ENCODE measurements at regions not wholly inside any gene's neighbourhood (a gene's known extent, or its start where the extent isn't known, plus 50 kb on each side); places are given as distances from the start of the nearest gene placed in this dataset.

DNA sequence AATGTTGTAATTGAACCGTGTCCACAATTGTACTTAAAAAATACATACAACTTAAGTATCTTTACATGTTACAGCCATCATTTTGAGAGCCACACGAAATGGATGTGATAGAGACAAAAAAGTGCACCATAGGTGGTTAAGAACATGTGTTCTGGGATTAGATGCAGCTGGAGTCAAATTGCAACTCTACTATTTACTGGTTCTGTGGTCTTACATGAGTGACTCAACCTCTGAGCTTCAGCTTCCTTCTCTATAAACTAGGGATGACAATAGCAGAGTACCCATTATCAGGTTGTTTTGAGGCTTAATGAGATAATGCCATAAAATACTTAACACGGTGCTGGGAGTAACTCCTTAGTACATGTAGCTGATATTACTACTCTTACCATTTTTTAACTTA is 130.4 kb downstream of the IDS start:
- Histone ChIP-seq H3K27ac (ENCODE audit: low read depth, low read length) (no peak overlapping the region), H3K36me3 (ENCODE audit: control insufficient read depth, low read length) (no peaks in the 10 kb centered on the region), H4K20me1 (ENCODE audit: control insufficient read depth, insufficient read depth, low read depth, low read length) (no peaks in the 10 kb centered on the region), H3K4me3 (ENCODE audit: low read length) (no peak overlapping the region), H3K4me2 (ENCODE audit: low read length) (no peak overlapping the region), H3K9me2 (replicated peaks; ENCODE audit: control insufficient read depth, low read length) (no peaks in the 10 kb centered on the region), H3F3A (ENCODE audit: control insufficient read depth, insufficient read depth) (no peaks in the 10 kb centered on the region), H3K27me3 (ENCODE audit: control insufficient read depth, low read length) (no peaks in the 10 kb centered on the region), H3K4me1 (ENCODE audit: control insufficient read depth, low read length) (no peaks in the 10 kb centered on the region), H3K79me2 (ENCODE audit: control insufficient read depth, low read length) (no peaks in the 10 kb centered on the region), H3K9me3 (ENCODE audit: control insufficient read depth, insufficient read depth, low read length) (no peaks in the 10 kb centered on the region)
- no peak for TF ChIP-seq EZH2phosphoT487 (IDR thresholded peaks at IDR 0.05; ENCODE audit: borderline replicate concordance, low read length)

DNA sequence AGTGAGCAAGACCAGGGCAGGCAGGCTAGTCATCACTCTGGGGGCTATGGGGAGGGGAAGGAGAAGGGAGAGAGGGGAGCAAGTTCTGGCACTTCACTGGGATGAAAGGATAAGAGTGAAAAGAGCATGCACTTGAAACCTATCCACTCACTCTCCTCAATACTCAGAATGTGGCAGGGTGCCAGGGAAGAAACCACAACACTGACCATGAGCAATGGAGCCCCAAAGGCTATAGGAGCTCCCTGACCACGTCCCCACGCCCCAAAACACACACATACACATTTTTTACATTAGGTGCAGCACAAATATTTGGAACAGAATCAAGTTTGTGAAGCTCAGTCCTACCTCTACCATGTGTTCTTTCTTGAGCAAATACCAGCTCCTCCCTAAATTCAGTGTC is 132.2 kb downstream of the IDS start:
- Histone ChIP-seq H3K4me2 (ENCODE audit: low read length) (no peak overlapping the region), H3K27ac (ENCODE audit: low read depth, low read length) (no peak overlapping the region), H3K9me2 (replicated peaks; ENCODE audit: control insufficient read depth, low read length) (no peaks in the 10 kb centered on the region), H3K79me2 (ENCODE audit: control insufficient read depth, low read length) (no peaks in the 10 kb centered on the region), H3F3A (ENCODE audit: control insufficient read depth, insufficient read depth) (no peaks in the 10 kb centered on the region), H4K20me1 (ENCODE audit: control insufficient read depth, insufficient read depth, low read depth, low read length) (no peaks in the 10 kb centered on the region), H3K27me3 (ENCODE audit: control insufficient read depth, low read length) (no peaks in the 10 kb centered on the region), H3K36me3 (ENCODE audit: control insufficient read depth, low read length) (no peaks in the 10 kb centered on the region), H3K9me3 (ENCODE audit: control insufficient read depth, insufficient read depth, low read length) (no peaks in the 10 kb centered on the region), H3K4me1 (ENCODE audit: control insufficient read depth, low read length) (no peaks in the 10 kb centered on the region), H3K4me3 (ENCODE audit: low read length) (no peak overlapping the region)
- no peak for TF ChIP-seq EZH2phosphoT487 (IDR thresholded peaks at IDR 0.05; ENCODE audit: borderline replicate concordance, low read length)
- TF ChIP-seq, protein P1, sequence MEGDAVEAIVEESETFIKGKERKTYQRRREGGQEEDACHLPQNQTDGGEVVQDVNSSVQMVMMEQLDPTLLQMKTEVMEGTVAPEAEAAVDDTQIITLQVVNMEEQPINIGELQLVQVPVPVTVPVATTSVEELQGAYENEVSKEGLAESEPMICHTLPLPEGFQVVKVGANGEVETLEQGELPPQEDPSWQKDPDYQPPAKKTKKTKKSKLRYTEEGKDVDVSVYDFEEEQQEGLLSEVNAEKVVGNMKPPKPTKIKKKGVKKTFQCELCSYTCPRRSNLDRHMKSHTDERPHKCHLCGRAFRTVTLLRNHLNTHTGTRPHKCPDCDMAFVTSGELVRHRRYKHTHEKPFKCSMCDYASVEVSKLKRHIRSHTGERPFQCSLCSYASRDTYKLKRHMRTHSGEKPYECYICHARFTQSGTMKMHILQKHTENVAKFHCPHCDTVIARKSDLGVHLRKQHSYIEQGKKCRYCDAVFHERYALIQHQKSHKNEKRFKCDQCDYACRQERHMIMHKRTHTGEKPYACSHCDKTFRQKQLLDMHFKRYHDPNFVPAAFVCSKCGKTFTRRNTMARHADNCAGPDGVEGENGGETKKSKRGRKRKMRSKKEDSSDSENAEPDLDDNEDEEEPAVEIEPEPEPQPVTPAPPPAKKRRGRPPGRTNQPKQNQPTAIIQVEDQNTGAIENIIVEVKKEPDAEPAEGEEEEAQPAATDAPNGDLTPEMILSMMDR (IDR thresholded peaks at IDR 0.05; ENCODE audit: low read depth, low read length, poor library complexity, severe bottlenecking), result no peak

- Histone ChIP-seq H3K27ac (ENCODE audit: low read depth, low read length) (no peak overlapping the region), H3K4me2 (ENCODE audit: low read length) (no peak overlapping the region), H3K79me2 (ENCODE audit: control insufficient read depth, low read length) (no peaks in the 10 kb centered on the region), H4K20me1 (ENCODE audit: control insufficient read depth, insufficient read depth, low read depth, low read length) (no peaks in the 10 kb centered on the region), H3K36me3 (ENCODE audit: control insufficient read depth, low read length) (no peaks in the 10 kb centered on the region), H3K27me3 (ENCODE audit: control insufficient read depth, low read length) (no peaks in the 10 kb centered on the region), H3K9me2 (replicated peaks; ENCODE audit: control insufficient read depth, low read length) (no peaks in the 10 kb centered on the region), H3K4me3 (ENCODE audit: low read length) (no peak overlapping the region), H3K9me3 (ENCODE audit: control insufficient read depth, insufficient read depth, low read length) (no peaks in the 10 kb centered on the region), H3F3A (ENCODE audit: control insufficient read depth, insufficient read depth) (no peaks in the 10 kb centered on the region), H3K4me1 (ENCODE audit: control insufficient read depth, low read length) (no peaks in the 10 kb centered on the region)
- TF ChIP-seq EZH2phosphoT487 (IDR thresholded peaks at IDR 0.05; ENCODE audit: borderline replicate concordance, low read length), result no peak
- TF ChIP-seq, protein P1 (IDR thresholded peaks at IDR 0.05; ENCODE audit: low read depth, low read length, poor library complexity, severe bottlenecking), result no peak
Measured at GRCh38 chrX:149371986-149372385, 133.1 kb downstream of the IDS start.

DNA sequence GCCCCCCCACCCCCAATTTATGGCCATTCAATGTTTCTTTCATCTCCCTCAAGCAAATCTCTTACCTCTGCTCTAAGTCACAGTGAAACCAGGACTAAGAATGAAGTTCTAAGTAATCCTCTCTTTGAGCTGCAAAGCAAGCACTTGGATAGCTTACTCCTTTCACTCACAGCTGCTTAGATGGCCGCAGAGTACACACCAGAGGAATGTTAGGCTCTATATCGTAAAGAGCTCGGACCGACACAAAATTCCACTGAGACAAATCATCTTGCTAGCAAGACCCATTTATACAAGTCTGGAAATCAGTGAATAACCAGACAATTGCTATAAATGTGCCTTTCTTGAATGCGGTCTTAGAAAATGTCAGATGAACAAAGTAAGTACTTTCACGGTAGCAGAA is 135.0 kb downstream of the IDS start:
- Histone ChIP-seq H3K27ac (ENCODE audit: low read depth, low read length) (no peak overlapping the region), H3K9me3 (ENCODE audit: control insufficient read depth, insufficient read depth, low read length) (no peaks in the 10 kb centered on the region), H3K4me2 (ENCODE audit: low read length) (no peak overlapping the region), H3K79me2 (ENCODE audit: control insufficient read depth, low read length) (no peaks in the 10 kb centered on the region), H4K20me1 (ENCODE audit: control insufficient read depth, insufficient read depth, low read depth, low read length) (no peaks in the 10 kb centered on the region), H3K4me1 (ENCODE audit: control insufficient read depth, low read length) (no peaks in the 10 kb centered on the region), H3K27me3 (ENCODE audit: control insufficient read depth, low read length) (no peaks in the 10 kb centered on the region), H3K36me3 (ENCODE audit: control insufficient read depth, low read length) (no peaks in the 10 kb centered on the region), H3F3A (ENCODE audit: control insufficient read depth, insufficient read depth) (no peaks in the 10 kb centered on the region), H3K9me2 (replicated peaks; ENCODE audit: control insufficient read depth, low read length) (no peaks in the 10 kb centered on the region), H3K4me3 (ENCODE audit: low read length) (no peak overlapping the region)
- TF ChIP-seq, protein P1 (IDR thresholded peaks at IDR 0.05; ENCODE audit: low read depth, low read length, poor library complexity, severe bottlenecking), result no peak
- no peak for TF ChIP-seq EZH2phosphoT487 (IDR thresholded peaks at IDR 0.05; ENCODE audit: borderline replicate concordance, low read length)

All from DOHH2 (cell line).